ENCODE measurements at regions not wholly inside any gene's neighbourhood (a gene's known extent, or its start where the extent isn't known, plus 50 kb on each side); places are given as distances from the start of the nearest gene placed in this dataset.

DNA sequence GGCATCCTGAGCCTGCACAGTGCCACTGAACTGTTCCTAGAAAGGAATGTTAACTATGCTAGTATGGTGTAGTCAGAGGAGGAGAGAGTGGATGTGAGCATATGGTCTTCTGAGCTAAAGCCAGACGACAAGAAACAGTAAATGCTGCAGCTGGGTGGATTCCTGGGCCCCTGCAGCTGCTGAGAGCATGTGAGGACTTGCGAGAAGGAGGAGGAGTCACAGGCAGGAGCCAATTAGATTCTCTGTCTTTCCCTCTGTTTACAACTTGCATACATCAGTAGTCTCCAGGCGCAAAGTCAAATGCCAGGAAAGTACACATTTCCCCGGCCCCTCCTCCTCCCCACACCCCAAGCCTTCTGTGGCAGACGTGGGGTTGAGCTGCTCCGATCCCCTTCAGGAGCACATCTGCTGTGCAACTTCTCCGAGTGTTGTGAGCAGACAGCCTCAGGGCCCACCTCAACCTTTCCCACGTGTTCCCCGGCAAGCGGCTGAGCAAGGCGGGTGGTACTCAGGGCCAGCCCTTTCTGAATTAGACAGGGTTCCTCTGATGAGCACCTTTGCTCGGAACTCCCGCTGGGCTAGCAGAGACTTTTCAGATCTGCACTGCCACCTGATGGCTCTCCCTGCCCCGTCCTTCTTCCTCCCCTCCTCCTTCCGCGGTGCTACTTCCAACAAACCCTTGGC is 108.7 kb upstream of the ATP6AP2 start:
- TF ChIP-seq, protein P1, sequence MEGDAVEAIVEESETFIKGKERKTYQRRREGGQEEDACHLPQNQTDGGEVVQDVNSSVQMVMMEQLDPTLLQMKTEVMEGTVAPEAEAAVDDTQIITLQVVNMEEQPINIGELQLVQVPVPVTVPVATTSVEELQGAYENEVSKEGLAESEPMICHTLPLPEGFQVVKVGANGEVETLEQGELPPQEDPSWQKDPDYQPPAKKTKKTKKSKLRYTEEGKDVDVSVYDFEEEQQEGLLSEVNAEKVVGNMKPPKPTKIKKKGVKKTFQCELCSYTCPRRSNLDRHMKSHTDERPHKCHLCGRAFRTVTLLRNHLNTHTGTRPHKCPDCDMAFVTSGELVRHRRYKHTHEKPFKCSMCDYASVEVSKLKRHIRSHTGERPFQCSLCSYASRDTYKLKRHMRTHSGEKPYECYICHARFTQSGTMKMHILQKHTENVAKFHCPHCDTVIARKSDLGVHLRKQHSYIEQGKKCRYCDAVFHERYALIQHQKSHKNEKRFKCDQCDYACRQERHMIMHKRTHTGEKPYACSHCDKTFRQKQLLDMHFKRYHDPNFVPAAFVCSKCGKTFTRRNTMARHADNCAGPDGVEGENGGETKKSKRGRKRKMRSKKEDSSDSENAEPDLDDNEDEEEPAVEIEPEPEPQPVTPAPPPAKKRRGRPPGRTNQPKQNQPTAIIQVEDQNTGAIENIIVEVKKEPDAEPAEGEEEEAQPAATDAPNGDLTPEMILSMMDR (IDR thresholded peaks at IDR 0.05): peak; percentile 33
- peaks cover 1% of the 10 kb centered on the region for H3K27me3 Mint-ChIP-seq (ENCODE audit: low read depth)
- no peak for DNase-seq (ENCODE audit: low spot score)
- no peak overlapping the region for H3K4me3 Mint-ChIP-seq (ENCODE audit: unreplicated experiment)
- H3K27ac Mint-ChIP-seq (ENCODE audit: unreplicated experiment): no peak overlapping the region
- peaks cover 27% of the 10 kb centered on the region for H3K4me1 Mint-ChIP-seq (ENCODE audit: low read depth)
- peaks cover 2% of the 10 kb centered on the region for H3K9me3 Mint-ChIP-seq (ENCODE audit: low read depth)
- no peaks in the 10 kb centered on the region for H3K36me3 Mint-ChIP-seq (ENCODE audit: low read depth)

DNA sequence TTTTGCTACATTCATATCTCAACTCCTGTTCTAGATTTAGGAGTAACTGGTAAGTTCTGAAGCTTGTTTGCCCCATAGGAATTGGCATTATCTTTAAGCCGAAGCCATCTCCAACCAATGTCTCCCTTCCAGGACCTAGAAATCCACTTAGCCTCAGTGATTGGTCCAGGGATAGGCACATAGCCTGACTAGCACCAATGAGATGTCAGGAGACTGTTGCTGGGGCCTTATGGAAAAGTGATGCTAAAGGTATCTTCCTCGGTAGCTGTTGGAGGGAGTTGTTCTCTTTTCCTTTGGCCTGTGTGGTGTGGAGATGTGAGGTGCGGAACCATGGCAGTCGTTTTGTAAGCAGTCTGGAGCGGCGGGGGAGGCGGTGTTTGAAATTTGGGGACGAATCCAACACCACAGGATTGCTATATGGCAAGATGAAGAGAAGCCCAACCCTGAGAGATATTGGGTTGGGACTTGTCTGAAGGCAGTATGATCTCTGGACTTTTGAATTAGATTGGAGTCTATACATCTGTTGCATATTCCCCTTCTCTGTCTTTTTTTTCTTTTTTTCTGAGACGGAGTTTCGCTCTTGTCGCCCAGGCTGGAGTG is 109.8 kb upstream of the ATP6AP2 start:
- no peak for DNase-seq (ENCODE audit: low spot score)
- H3K36me3 Mint-ChIP-seq (ENCODE audit: low read depth): no peaks in the 10 kb centered on the region
- H3K27me3 Mint-ChIP-seq (ENCODE audit: low read depth): peaks cover 1% of the 10 kb centered on the region
- H3K9me3 Mint-ChIP-seq (ENCODE audit: low read depth): peaks cover 2% of the 10 kb centered on the region
- peaks cover 28% of the 10 kb centered on the region for H3K4me1 Mint-ChIP-seq (ENCODE audit: low read depth)
- no peak overlapping the region for H3K27ac Mint-ChIP-seq (ENCODE audit: unreplicated experiment)
- H3K4me3 Mint-ChIP-seq (ENCODE audit: unreplicated experiment): no peak overlapping the region
- TF ChIP-seq, protein P1 (IDR thresholded peaks at IDR 0.05): no peak

DNA sequence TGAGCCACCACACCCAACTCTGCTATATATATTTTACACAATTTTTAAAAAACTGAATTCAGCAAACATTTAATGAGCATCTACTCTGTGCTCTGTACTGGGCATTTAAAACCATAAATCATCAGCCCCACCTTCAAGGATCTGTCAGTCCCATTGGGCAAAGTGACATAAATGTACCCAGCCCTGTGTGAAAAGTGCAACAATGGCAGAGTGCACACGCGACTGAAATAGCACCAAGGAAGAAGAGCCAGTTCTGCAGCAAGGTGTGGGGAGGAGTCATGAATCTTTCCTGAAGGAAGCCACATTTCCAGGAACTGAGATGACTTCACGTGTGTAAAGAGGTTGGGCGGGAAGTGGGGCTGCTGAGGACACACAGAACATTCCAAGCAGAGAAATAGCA is 111.5 kb upstream of the ATP6AP2 start:
- Mint-ChIP-seq H3K27me3 (ENCODE audit: low read depth) (peaks cover 1% of the 10 kb centered on the region), H3K4me1 (ENCODE audit: low read depth) (peaks cover 29% of the 10 kb centered on the region), H3K4me3 (ENCODE audit: unreplicated experiment) (no peak overlapping the region), H3K36me3 (ENCODE audit: low read depth) (no peaks in the 10 kb centered on the region), H3K9me3 (ENCODE audit: low read depth) (peaks cover 2% of the 10 kb centered on the region), H3K27ac (ENCODE audit: unreplicated experiment) (no peak overlapping the region)
- TF ChIP-seq, protein P1 (IDR thresholded peaks at IDR 0.05): no peak
- no peak for DNase-seq (ENCODE audit: low spot score)

DNA sequence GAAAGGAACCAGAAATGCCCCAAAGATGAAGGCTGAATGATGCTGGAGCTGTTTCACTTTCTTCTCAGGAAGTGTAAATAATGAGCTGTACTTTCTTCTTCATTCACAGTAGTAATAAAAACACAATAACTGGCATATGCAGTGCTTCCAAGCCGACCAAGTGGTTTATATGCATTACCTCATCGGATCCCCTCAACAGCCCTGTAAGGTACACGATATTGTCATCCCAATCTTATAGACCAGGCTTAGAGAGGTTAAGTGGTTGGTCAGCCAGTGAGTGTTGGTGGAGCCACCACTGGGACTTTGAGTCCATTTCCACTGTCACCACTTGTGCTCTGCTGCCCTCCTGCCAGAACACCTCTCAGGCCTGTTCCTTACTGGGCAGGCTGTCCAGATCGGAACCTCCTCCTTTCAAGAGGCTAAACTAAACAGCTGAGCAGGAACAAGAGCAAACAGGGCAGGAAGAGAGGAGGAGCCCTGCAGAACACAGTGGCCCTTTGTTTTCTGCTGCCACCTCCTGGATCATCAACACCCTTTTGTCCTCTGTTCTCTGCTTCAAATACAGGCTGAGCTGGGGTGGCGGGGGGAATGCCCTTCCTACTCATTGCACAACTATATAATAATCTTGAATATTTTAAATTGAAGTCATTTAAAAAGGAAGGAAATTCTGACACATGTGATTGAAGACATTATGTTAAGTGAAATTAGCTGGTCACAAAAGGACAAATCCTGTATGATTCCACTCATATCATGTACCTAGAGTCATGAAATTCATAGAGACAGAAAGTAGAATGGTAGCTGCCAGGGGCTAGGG is 112.5 kb upstream of the ATP6AP2 start:
- H3K27ac Mint-ChIP-seq (ENCODE audit: unreplicated experiment): no peak overlapping the region
- no peak for DNase-seq (ENCODE audit: low spot score)
- no peaks in the 10 kb centered on the region for H3K36me3 Mint-ChIP-seq (ENCODE audit: low read depth)
- peaks cover 2% of the 10 kb centered on the region for H3K9me3 Mint-ChIP-seq (ENCODE audit: low read depth)
- TF ChIP-seq, protein P1 (IDR thresholded peaks at IDR 0.05): peak; percentile 60
- H3K4me1 Mint-ChIP-seq (ENCODE audit: low read depth): peaks cover 21% of the 10 kb centered on the region
- peaks cover 1% of the 10 kb centered on the region for H3K27me3 Mint-ChIP-seq (ENCODE audit: low read depth)
- no peak overlapping the region for H3K4me3 Mint-ChIP-seq (ENCODE audit: unreplicated experiment)

DNA sequence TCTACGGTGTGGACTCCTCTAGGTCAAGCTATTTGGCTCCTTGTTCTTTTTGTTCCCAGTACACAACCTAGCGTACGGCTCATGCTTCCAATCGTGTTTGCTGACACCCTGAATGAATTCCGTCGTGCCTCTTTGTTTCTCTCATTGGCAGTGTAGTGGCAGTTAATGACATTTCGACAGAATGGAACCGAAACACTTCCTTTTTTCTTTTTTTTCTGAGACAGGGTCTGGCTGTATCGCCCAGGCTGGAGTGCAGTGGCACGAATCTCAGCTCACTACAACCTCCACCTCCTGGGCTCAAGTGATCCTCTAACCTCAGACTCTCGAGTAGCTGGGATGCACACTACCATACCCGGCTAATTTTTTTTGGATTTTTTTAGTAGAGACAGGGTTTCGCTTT is 113.3 kb upstream of the ATP6AP2 start:
- Mint-ChIP-seq H3K27ac (ENCODE audit: unreplicated experiment) (no peak overlapping the region), H3K9me3 (ENCODE audit: low read depth) (peaks cover under 1% of the 10 kb centered on the region), H3K4me1 (ENCODE audit: low read depth) (peaks cover 21% of the 10 kb centered on the region), H3K27me3 (ENCODE audit: low read depth) (peaks cover 6% of the 10 kb centered on the region), H3K4me3 (ENCODE audit: unreplicated experiment) (no peak overlapping the region), H3K36me3 (ENCODE audit: low read depth) (no peaks in the 10 kb centered on the region)
- TF ChIP-seq, protein P1 (IDR thresholded peaks at IDR 0.05): no peak
- DNase-seq (ENCODE audit: low spot score): no peak
